T-cell (primary cell): ENCODE measurements at regions not wholly inside any gene's neighbourhood (a gene's known extent, or its start where the extent isn't known, plus 50 kb on each side); places are given as distances from the start of the nearest gene placed in this dataset.
"Not testable (repeated sequence)": the region's sequence is repeated elsewhere in the genome, so short reads cannot be mapped to it uniquely, and the experiment has no call there.

Experiments used
- ATAC-seq, 4 experiments: fragments of 200-7000 bp in 3 of 4; fragments of 150-1000 bp in 1 of 4; cut with Tn5 transposase; replicated peaks in 1 of 4; 1 replicate in 3 of 4; 2 replicates in 1 of 4; pipeline ENCODE4 v1.10.0; 2021; ENCODE audit warnings: moderate library complexity in 3 of 4, mild to moderate bottlenecking in 2 of 4, moderate number of reproducible peaks in 1 of 4
- CTCF ChIA-PET, 2 donors: fragments of 300-600 bp; sonication (Branson Sonifier 250); formaldehyde crosslinking; loops; one replicate each; lab custom pipeline; 2022; ENCODE audit warnings: antibody characterized with exemption in 2 of 2; lab: Charles Lee
- POLR2A ChIA-PET, 2 donors: fragments of 300-600 bp; sonication (Branson Sonifier 250); formaldehyde crosslinking; loops; one replicate each; lab custom pipeline; 2022; ENCODE audit warnings: antibody characterized with exemption in 2 of 2; lab: Charles Lee
- DNase-seq, 35 experiments: peaks; one replicate each; pipeline versions ENCODE4 v3.0.0 to v3.0.0-alpha.2; 2013 to 2023
- H3K27ac ChIP-seq: one replicate; pipeline ENCODE4 v1.5.1; 2013; ENCODE audit warnings: low read length
- H3K27me3 ChIP-seq, 2 experiments: replicated peaks in 1 of 2; 1 replicate in 1 of 2; 2 replicates in 1 of 2; pipeline versions ENCODE4 v1.6.1 to v1.7.0; 2013; ENCODE audit warnings: low read length in 1 of 2, mixed read lengths in 1 of 2; ENCODE audit not compliant: control insufficient read depth in 2 of 2, insufficient read depth in 2 of 2; ENCODE audit errors: extremely low read depth in 1 of 2
- H3K36me3 ChIP-seq, 2 donors: 1 replicate in 1 of 2; 2 replicates in 1 of 2; pipeline versions ENCODE4 v1.6.1 to v1.7.0; 2013; ENCODE audit warnings: low read length in 1 of 2; ENCODE audit not compliant: control insufficient read depth in 2 of 2, insufficient read depth in 1 of 2; ENCODE audit errors: extremely low read depth in 1 of 2
- H3K4me1 ChIP-seq, 2 experiments: 1 replicate in 1 of 2; 2 replicates in 1 of 2; pipeline versions ENCODE4 v1.6.1 to v1.7.0; 2013; ENCODE audit warnings: low read length in 2 of 2, mixed read lengths in 1 of 2; ENCODE audit not compliant: insufficient read depth in 2 of 2, control insufficient read depth in 1 of 2; ENCODE audit errors: extremely low read depth in 1 of 2
- H3K4me3 ChIP-seq, 2 donors: 1 replicate in 1 of 2; 2 replicates in 1 of 2; pipeline versions ENCODE4 v1.5.1 to v1.7.0; 2013; ENCODE audit warnings: mild to moderate bottlenecking in 2 of 2, low read length in 1 of 2, moderate library complexity in 1 of 2; ENCODE audit not compliant: control insufficient read depth in 1 of 2; ENCODE audit errors: extremely low read depth in 1 of 2
- H3K9me3 ChIP-seq: 2 replicates; pipeline ENCODE4 v1.7.0; 2013
- H3K27ac Mint-ChIP-seq, 2 donors: one replicate each; pipeline ENCODE4 v1.8.0; 2020 to 2021; ENCODE audit warnings: mild to moderate bottlenecking in 2 of 2, mixed read lengths in 2 of 2
- H3K27me3 Mint-ChIP-seq, 2 donors: one replicate each; pipeline ENCODE4 v1.8.0; 2021 to 2022; ENCODE audit warnings: mixed read lengths in 2 of 2
- H3K36me3 Mint-ChIP-seq: one replicate; pipeline ENCODE4 v1.8.0; 2021; ENCODE audit warnings: mixed read lengths
- H3K4me1 Mint-ChIP-seq, 3 donors: one replicate each; pipeline ENCODE4 v1.8.0; 2020 to 2022; ENCODE audit warnings: mixed read lengths in 3 of 3, mild to moderate bottlenecking in 1 of 3
- H3K4me3 Mint-ChIP-seq, 3 donors: one replicate each; pipeline ENCODE4 v1.8.0; 2020 to 2022; ENCODE audit warnings: mild to moderate bottlenecking in 3 of 3, mixed read lengths in 3 of 3, moderate library complexity in 3 of 3
- H3K9me3 Mint-ChIP-seq, 3 donors: one replicate each; pipeline ENCODE4 v1.8.0; 2020 to 2022; ENCODE audit warnings: mixed read lengths in 3 of 3
- WGBS: methylation state at CpG from one replicate; pipeline ENCODE4 v1.1.5; 2013; ENCODE audit warnings: missing lambda C conversion rate; ENCODE audit not compliant: insufficient coverage; 5-methylcytosine and 5-hydroxymethylcytosine counted together

- Histone ChIP-seq H3K9me3 (no peaks in the 10 kb centered on the region), H3K4me3 (no peak overlapping the region), H3K36me3 (no peaks in the 10 kb centered on the region), H3K27me3 (no peaks in the 10 kb centered on the region), H3K4me1 (no peaks in the 10 kb centered on the region), H3K27ac (no peak overlapping the region)
- Mint-ChIP-seq H3K4me3 (no peak overlapping the region), H3K27ac (no peak overlapping the region), H3K36me3 (no peaks in the 10 kb centered on the region), H3K4me1 (no peaks in the 10 kb centered on the region), H3K27me3 (no peaks in the 10 kb centered on the region), H3K9me3 (peaks cover 10 to 13% (median 12%) of the 10 kb centered on the region in 3 donors)
- ChIA-PET CTCF (no interaction called here), POLR2A (no interaction called here)
- DNase-seq (no peak), ATAC-seq (no peak)
Measured at GRCh38 chr17:53466733-53467132, 356.0 kb upstream of the KIF2B start.

- DNase-seq, H3K27me3 ChIP-seq, POLR2A ChIA-PET, H3K27ac Mint-ChIP-seq, H3K36me3 ChIP-seq, ATAC-seq, CTCF ChIA-PET, H3K4me3 Mint-ChIP-seq, H3K27ac ChIP-seq, H3K4me1 Mint-ChIP-seq, H3K27me3 Mint-ChIP-seq, H3K9me3 ChIP-seq, H3K36me3 Mint-ChIP-seq, H3K4me3 ChIP-seq, H3K4me1 ChIP-seq: not testable (repeated sequence)
- H3K9me3 Mint-ChIP-seq = peaks cover 14 to 18% (median 18%) of the 10 kb centered on the region in 3 donors
- 95% methylated on average over 4 of the region's 8 CpGs for WGBS
Measured at GRCh38 chr17:53464396-53464795, 358.3 kb upstream of the KIF2B start.

GRCh38 chr17:53463363-53463762 lies 359.4 kb upstream of the KIF2B start:
- no CpG with 5 or more reads among the region's 2 CpGs for WGBS
- ChIA-PET CTCF (interaction anchor here in 1 of 2 donors (0.6 kb wide), 1 partner anchor 10 kb away, joined by 3 read pairs; no protein-coding TSS in a partner anchor), POLR2A (no interaction called here)
- Histone ChIP-seq H3K27me3 (no peaks in the 10 kb centered on the region), H3K27ac (no peak overlapping the region), H3K4me1 (no peaks in the 10 kb centered on the region), H3K9me3 (no peaks in the 10 kb centered on the region), H3K4me3 (no peak overlapping the region), H3K36me3 (no peaks in the 10 kb centered on the region)
- H3K4me3 Mint-ChIP-seq = no peak overlapping the region
- peaks cover 10 to 21% (median 13%) of the 10 kb centered on the region in 3 donors for H3K9me3 Mint-ChIP-seq
- ATAC-seq (no peak), DNase-seq (no peak)
- no peaks in the 10 kb centered on the region for H3K36me3 Mint-ChIP-seq
- no peaks in the 10 kb centered on the region for H3K27me3 Mint-ChIP-seq
- no peak overlapping the region for H3K27ac Mint-ChIP-seq
- H3K4me1 Mint-ChIP-seq = no peaks in the 10 kb centered on the region

- Mint-ChIP-seq H3K36me3 (no peaks in the 10 kb centered on the region), H3K27me3 (no peaks in the 10 kb centered on the region), H3K9me3 (peaks cover 6 to 20% (median 14%) of the 10 kb centered on the region in 3 donors), H3K27ac (no peak overlapping the region), H3K4me3 (no peak overlapping the region), H3K4me1 (no peaks in the 10 kb centered on the region)
- no peak overlapping the region for H3K4me3 ChIP-seq
- H3K27ac ChIP-seq = no peak overlapping the region
- ChIA-PET CTCF (no interaction called here), POLR2A (no interaction called here)
- H3K36me3 ChIP-seq = no peaks in the 10 kb centered on the region
- DNase-seq (no peak), ATAC-seq (no peak)
- WGBS = no CpG with 5 or more reads among the region's 1 CpG
- no peaks in the 10 kb centered on the region for H3K27me3 ChIP-seq
- no peaks in the 10 kb centered on the region for H3K9me3 ChIP-seq
- no peaks in the 10 kb centered on the region for H3K4me1 ChIP-seq
Measured at GRCh38 chr17:53462393-53462811, 360.3 kb upstream of the KIF2B start.

GRCh38 chr17:53455943-53456342 lies 366.8 kb upstream of the KIF2B start:
- POLR2A ChIA-PET, H3K27me3 Mint-ChIP-seq: not testable (repeated sequence)
- WGBS = no CpG with 5 or more reads among the region's 3 CpGs

GRCh38 chr17:53454337-53454736 lies 368.4 kb upstream of the KIF2B start:
- Mint-ChIP-seq H3K36me3 (no peaks in the 10 kb centered on the region), H3K27me3 (no peaks in the 10 kb centered on the region), H3K4me3 (no peak overlapping the region), H3K4me1 (no peaks in the 10 kb centered on the region), H3K27ac (no peak overlapping the region), H3K9me3 (peaks cover 9 to 23% (median 18%) of the 10 kb centered on the region in 3 donors)
- POLR2A ChIA-PET = no interaction called here
- no peaks in the 10 kb centered on the region for H3K9me3 ChIP-seq
- no peak overlapping the region for H3K27ac ChIP-seq
- H3K36me3 ChIP-seq = no peaks in the 10 kb centered on the region
- H3K4me3 ChIP-seq = no peak overlapping the region
- DNase-seq = no peak
- H3K4me1 ChIP-seq = no peaks in the 10 kb centered on the region
- H3K27me3 ChIP-seq = no peaks in the 10 kb centered on the region
- WGBS = no CpG with 5 or more reads among the region's 2 CpGs
- ATAC-seq = no peak
- CTCF ChIA-PET = no interaction called here

More at GRCh38 chr17:53455943-53456342, 366.8 kb upstream of the KIF2B start:
- H3K27ac Mint-ChIP-seq, H3K4me3 ChIP-seq, CTCF ChIA-PET, H3K36me3 Mint-ChIP-seq, H3K4me1 ChIP-seq, H3K27me3 ChIP-seq, DNase-seq, H3K4me1 Mint-ChIP-seq, H3K36me3 ChIP-seq, H3K9me3 ChIP-seq, H3K27ac ChIP-seq, H3K4me3 Mint-ChIP-seq, ATAC-seq: not testable (repeated sequence)
- peaks cover 15 to 26% (median 23%) of the 10 kb centered on the region in 3 donors for H3K9me3 Mint-ChIP-seq

GRCh38 chr17:53449324-53449723 lies 373.4 kb upstream of the KIF2B start:
- no peak for DNase-seq
- no peaks in the 10 kb centered on the region for H3K9me3 ChIP-seq
- H3K27ac ChIP-seq = no peak overlapping the region
- Mint-ChIP-seq H3K27ac (no peak overlapping the region), H3K4me1 (no peaks in the 10 kb centered on the region), H3K36me3 (no peaks in the 10 kb centered on the region), H3K4me3 (no peak overlapping the region), H3K9me3 (peaks cover 0 to 14% (median 7%) of the 10 kb centered on the region in 3 donors), H3K27me3 (no peaks in the 10 kb centered on the region)
- POLR2A ChIA-PET = no interaction called here
- no peaks in the 10 kb centered on the region for H3K27me3 ChIP-seq
- H3K4me1 ChIP-seq = no peaks in the 10 kb centered on the region
- no CpG with 5 or more reads among the region's 4 CpGs for WGBS
- CTCF ChIA-PET = no interaction called here
- H3K36me3 ChIP-seq = no peaks in the 10 kb centered on the region
- H3K4me3 ChIP-seq = no peak overlapping the region
- ATAC-seq = no peak
